ENCODE measurements at regions not wholly inside any gene's neighbourhood (a gene's known extent, or its start where the extent isn't known, plus 50 kb on each side); places are given as distances from the start of the nearest gene placed in this dataset.

DNA sequence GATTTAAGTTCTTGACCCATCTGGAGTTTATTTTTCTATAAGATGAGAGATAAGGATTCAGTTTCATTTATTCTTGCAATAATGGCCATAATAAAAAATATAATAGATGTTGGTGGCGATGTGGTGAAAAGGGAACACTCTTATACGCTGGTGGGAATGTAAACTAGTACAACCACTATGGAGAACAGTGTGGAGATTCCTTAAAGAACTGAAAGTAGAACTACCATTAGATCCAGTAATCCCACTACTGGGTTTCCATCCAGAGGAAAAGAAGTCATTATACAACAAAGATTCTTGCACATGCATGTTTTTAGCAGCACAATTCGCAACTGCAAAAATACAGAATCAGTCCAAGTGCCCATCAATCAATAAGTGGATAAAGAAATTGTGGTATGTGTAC, 1040.5 kb upstream of the GYPC start:
- no peak overlapping the region for H3K4me3 ChIP-seq (ENCODE audit: low read depth, low read length)
- no peak for TF ChIP-seq POLR2A (IDR thresholded peaks at IDR 0.05; ENCODE audit: extremely low read depth, insufficient read length)
- TF ChIP-seq MYC (IDR thresholded peaks at IDR 0.05; ENCODE audit: low read depth, low read length), result no peak
- TF ChIP-seq, protein P1, sequence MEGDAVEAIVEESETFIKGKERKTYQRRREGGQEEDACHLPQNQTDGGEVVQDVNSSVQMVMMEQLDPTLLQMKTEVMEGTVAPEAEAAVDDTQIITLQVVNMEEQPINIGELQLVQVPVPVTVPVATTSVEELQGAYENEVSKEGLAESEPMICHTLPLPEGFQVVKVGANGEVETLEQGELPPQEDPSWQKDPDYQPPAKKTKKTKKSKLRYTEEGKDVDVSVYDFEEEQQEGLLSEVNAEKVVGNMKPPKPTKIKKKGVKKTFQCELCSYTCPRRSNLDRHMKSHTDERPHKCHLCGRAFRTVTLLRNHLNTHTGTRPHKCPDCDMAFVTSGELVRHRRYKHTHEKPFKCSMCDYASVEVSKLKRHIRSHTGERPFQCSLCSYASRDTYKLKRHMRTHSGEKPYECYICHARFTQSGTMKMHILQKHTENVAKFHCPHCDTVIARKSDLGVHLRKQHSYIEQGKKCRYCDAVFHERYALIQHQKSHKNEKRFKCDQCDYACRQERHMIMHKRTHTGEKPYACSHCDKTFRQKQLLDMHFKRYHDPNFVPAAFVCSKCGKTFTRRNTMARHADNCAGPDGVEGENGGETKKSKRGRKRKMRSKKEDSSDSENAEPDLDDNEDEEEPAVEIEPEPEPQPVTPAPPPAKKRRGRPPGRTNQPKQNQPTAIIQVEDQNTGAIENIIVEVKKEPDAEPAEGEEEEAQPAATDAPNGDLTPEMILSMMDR (IDR thresholded peaks at IDR 0.05; ENCODE audit: low read depth, low read length), result no peak
- TF ChIP-seq, protein P2, sequence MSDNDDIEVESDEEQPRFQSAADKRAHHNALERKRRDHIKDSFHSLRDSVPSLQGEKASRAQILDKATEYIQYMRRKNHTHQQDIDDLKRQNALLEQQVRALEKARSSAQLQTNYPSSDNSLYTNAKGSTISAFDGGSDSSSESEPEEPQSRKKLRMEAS (IDR thresholded peaks at IDR 0.05; ENCODE audit: low read depth, low read length), result no peak
- DNase-seq (ENCODE audit: low read depth), result no peak

DNA sequence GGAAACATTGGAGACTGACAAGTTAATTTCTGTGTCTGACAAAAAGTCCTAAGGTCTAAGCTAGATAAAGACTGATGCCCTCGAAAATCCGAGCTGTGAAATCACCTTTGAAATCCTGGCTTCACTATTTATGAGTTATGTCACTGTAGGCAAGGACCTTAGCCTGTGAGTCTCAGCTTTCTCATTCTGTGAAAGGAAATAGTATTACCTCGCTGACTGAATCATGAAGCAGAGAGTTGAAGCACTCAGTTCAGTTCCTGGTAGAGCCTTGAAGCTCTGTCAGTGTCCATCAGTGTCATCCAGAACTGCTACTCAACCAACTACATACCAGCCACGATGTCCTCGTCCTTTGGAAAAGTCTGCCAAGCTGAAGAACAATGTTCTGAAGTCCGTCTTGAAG, 1025.6 kb upstream of the GYPC start:
- no peak for DNase-seq (ENCODE audit: low read depth)
- no peak overlapping the region for H3K4me3 ChIP-seq (ENCODE audit: low read depth, low read length)
- TF ChIP-seq MYC (IDR thresholded peaks at IDR 0.05; ENCODE audit: low read depth, low read length) (no peak), POLR2A (IDR thresholded peaks at IDR 0.05; ENCODE audit: extremely low read depth, insufficient read length) (no peak)
- TF ChIP-seq, protein P1 (IDR thresholded peaks at IDR 0.05; ENCODE audit: low read depth, low read length), result no peak
- TF ChIP-seq, protein P2 (IDR thresholded peaks at IDR 0.05; ENCODE audit: low read depth, low read length), result no peak

DNA sequence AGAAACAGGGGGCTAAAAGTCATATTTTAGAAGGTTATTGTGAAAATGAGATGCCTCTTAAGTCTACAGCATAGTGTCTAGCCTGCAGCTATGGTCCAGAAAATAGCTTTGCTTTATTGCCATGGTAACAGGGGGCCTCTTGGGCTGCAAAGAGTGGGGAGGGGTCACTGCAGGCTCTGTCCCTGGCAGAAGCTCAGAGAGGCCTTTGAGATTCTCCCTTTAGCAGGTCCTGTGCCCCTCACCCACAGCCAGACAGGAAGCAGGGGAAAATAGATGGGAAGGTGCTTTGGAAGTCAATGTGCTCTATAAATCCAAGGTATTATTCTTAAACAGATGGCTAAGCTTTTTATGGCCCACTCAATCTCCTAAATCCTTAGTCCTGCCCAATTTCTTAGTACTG, 1021.3 kb upstream of the GYPC start:
- TF ChIP-seq MYC (IDR thresholded peaks at IDR 0.05; ENCODE audit: low read depth, low read length) (no peak), POLR2A (IDR thresholded peaks at IDR 0.05; ENCODE audit: extremely low read depth, insufficient read length) (no peak)
- TF ChIP-seq, protein P2 (IDR thresholded peaks at IDR 0.05; ENCODE audit: low read depth, low read length), result no peak
- TF ChIP-seq, protein P1 (IDR thresholded peaks at IDR 0.05; ENCODE audit: low read depth, low read length), result no peak
- no peak for DNase-seq (ENCODE audit: low read depth)
- H3K4me3 ChIP-seq (ENCODE audit: low read depth, low read length), result no peak overlapping the region

DNA sequence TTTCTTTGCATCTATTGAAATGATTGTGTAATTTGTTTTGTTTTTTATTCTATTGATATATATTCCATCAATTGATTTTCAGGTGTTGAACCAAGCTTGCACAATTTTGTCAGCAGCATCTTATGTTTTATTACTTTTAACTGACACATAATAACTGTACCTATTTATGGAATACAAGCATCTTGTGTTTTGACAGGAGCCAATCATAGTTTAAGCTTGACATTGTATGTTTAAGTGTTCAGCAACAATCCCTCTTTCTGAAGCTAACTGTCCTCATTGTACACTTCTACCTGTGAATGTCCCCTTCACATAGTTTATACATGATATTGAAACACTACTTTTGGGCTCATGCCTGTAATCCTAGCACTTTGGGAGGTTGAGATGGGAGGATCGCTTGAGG, 1017.6 kb upstream of the GYPC start:
- H3K4me3 ChIP-seq (ENCODE audit: low read depth, low read length), result no peak overlapping the region
- TF ChIP-seq POLR2A (IDR thresholded peaks at IDR 0.05; ENCODE audit: extremely low read depth, insufficient read length) (no peak), MYC (IDR thresholded peaks at IDR 0.05; ENCODE audit: low read depth, low read length) (no peak)
- TF ChIP-seq, protein P2 (IDR thresholded peaks at IDR 0.05; ENCODE audit: low read depth, low read length), result no peak
- TF ChIP-seq, protein P1 (IDR thresholded peaks at IDR 0.05; ENCODE audit: low read depth, low read length), result no peak
- no peak for DNase-seq (ENCODE audit: low read depth)

DNA sequence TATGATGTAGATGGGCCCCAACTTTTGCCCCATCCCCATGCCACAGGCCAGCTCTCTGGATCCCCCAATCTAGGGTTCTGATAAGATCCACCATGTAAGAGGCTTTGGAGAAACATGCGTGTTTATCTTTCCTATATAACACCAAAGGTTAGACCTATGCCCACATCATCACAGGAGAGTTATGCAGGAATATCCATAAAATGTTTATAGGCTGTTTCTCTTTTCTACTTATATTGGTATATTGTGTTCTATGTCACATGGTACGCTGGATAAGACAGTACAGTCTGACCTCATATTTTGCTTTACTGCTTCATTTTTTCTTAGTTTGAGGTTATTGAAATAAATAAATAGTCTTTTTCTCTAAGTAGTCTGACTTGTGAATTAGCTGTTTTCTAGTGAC, 1013.9 kb upstream of the GYPC start:
- no peak for TF ChIP-seq MYC (IDR thresholded peaks at IDR 0.05; ENCODE audit: low read depth, low read length)
- H3K4me3 ChIP-seq (ENCODE audit: low read depth, low read length), result peak overlapping the region; percentile 51
- DNase-seq (ENCODE audit: low read depth), result no peak

DNA sequence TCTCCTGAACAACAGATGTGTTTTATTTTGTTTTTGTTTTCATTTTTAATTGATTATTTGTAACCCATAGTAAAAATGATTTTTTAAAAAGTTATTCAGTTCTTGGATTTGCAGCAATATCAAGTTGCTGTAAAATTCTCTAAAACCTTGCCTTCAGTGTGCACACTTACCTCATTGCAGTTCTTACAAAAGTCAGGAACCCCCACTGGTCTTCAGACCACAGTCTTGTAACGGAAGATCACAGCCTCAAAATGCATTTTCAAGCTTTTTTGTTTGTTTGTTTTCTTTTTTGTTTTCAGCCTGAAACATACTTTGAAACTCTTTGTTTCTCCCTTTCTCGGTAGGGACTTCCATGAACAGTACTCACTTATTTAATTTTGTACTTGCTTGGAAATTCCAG, 1012.8 kb upstream of the GYPC start:
- peak overlapping the region; percentile 51 for H3K4me3 ChIP-seq (ENCODE audit: low read depth, low read length)
- TF ChIP-seq POLR2A (IDR thresholded peaks at IDR 0.05; ENCODE audit: extremely low read depth, insufficient read length), result no peak
- TF ChIP-seq MYC (IDR thresholded peaks at IDR 0.05; ENCODE audit: low read depth, low read length), result no peak
- TF ChIP-seq, protein P1 (IDR thresholded peaks at IDR 0.05; ENCODE audit: low read depth, low read length), result no peak
- TF ChIP-seq, protein P2 (IDR thresholded peaks at IDR 0.05; ENCODE audit: low read depth, low read length), result no peak
- peak; percentile 71 for DNase-seq (ENCODE audit: low read depth)

Measured in NB4 (cell line).